ENCODE measurements at regions not wholly inside any gene's neighbourhood (a gene's known extent, or its start where the extent isn't known, plus 50 kb on each side); places are given as distances from the start of the nearest gene placed in this dataset.

- DNase-seq (no peak), ATAC-seq (replicated peaks) (no peak)
- Mint-ChIP-seq H3K4me1 (no peaks in the 10 kb centered on the region), H3K27me3 (peaks cover 6 to 7% of the 10 kb centered on the region in 2 donors), H3K36me3 (no peaks in the 10 kb centered on the region), H3K27ac (no peak overlapping the region), H3K4me3 (no peak overlapping the region), H3K9me3 (peaks cover 0 to 3% of the 10 kb centered on the region in 2 donors)
These were observed 289.9 kb upstream of the SLC30A5 start for GRCh38 chr5:68803881-68804319.

- Mint-ChIP-seq H3K36me3 (no peaks in the 10 kb centered on the region), H3K27ac (no peak overlapping the region), H3K4me1 (no peaks in the 10 kb centered on the region), H3K4me3 (no peak overlapping the region), H3K9me3 (peaks cover 0 to 3% of the 10 kb centered on the region in 2 donors), H3K27me3 (peaks cover 6 to 7% of the 10 kb centered on the region in 2 donors)
- no peak for DNase-seq
- ATAC-seq (replicated peaks) = no peak
These were observed 289.5 kb upstream of the SLC30A5 start for GRCh38 chr5:68804343-68804742.

GRCh38 chr5:68805444-68805843 is 288.4 kb upstream of the SLC30A5 start:
- DNase-seq (no peak), ATAC-seq (replicated peaks) (no peak)
- no peaks in the 10 kb centered on the region for H3K4me1 Mint-ChIP-seq
- no peaks in the 10 kb centered on the region for H3K36me3 Mint-ChIP-seq
- H3K9me3 Mint-ChIP-seq = peaks cover 0 to 3% of the 10 kb centered on the region in 2 donors
- no peak overlapping the region for H3K27ac Mint-ChIP-seq
- H3K4me3 Mint-ChIP-seq = no peak overlapping the region
- H3K27me3 Mint-ChIP-seq = peaks cover 6 to 7% of the 10 kb centered on the region in 2 donors

- no peak for ATAC-seq (replicated peaks)
These were observed 276.2 kb upstream of the SLC30A5 start for GRCh38 chr5:68817632-68818031.

GRCh38 chr5:68818057-68818695 is 275.6 kb upstream of the SLC30A5 start:
- Mint-ChIP-seq H3K9me3 (peaks cover 8 to 10% of the 10 kb centered on the region in 2 donors), H3K27ac (no peak overlapping the region), H3K4me3 (no peak overlapping the region), H3K4me1 (peaks cover 0 to 3% of the 10 kb centered on the region in 2 donors), H3K36me3 (peaks cover 6 to 7% of the 10 kb centered on the region in 2 donors), H3K27me3 (peaks cover 31 to 47% of the 10 kb centered on the region in 2 donors)
- ATAC-seq (replicated peaks) = no peak
- no peak for DNase-seq

More at GRCh38 chr5:68817632-68818031, 276.2 kb upstream of the SLC30A5 start:
- peaks cover 0 to 3% of the 10 kb centered on the region in 2 donors for H3K4me1 Mint-ChIP-seq
- H3K4me3 Mint-ChIP-seq = no peak overlapping the region
- H3K27me3 Mint-ChIP-seq = peaks cover 31 to 42% of the 10 kb centered on the region in 2 donors
- peaks cover 8 to 10% of the 10 kb centered on the region in 2 donors for H3K9me3 Mint-ChIP-seq
- H3K36me3 Mint-ChIP-seq = peaks cover 6 to 7% of the 10 kb centered on the region in 2 donors
- no peak for DNase-seq
- no peak overlapping the region for H3K27ac Mint-ChIP-seq

GRCh38 chr5:68818870-68819269 is 274.9 kb upstream of the SLC30A5 start:
- H3K36me3 Mint-ChIP-seq = peaks cover 2 to 3% of the 10 kb centered on the region in 2 donors
- no peak for DNase-seq
- H3K27me3 Mint-ChIP-seq = peaks cover 31 to 53% of the 10 kb centered on the region in 2 donors
- H3K4me3 Mint-ChIP-seq = no peak overlapping the region
- H3K27ac Mint-ChIP-seq = no peak overlapping the region
- no peak for ATAC-seq (replicated peaks)
- peaks cover 0 to 3% of the 10 kb centered on the region in 2 donors for H3K4me1 Mint-ChIP-seq
- peaks cover 3 to 5% of the 10 kb centered on the region in 2 donors for H3K9me3 Mint-ChIP-seq

GRCh38 chr5:68821056-68821455 is 272.8 kb upstream of the SLC30A5 start:
- ATAC-seq (replicated peaks) (no peak), DNase-seq (no peak)
- no peaks in the 10 kb centered on the region for H3K36me3 Mint-ChIP-seq
- H3K27me3 Mint-ChIP-seq = peaks cover 30 to 53% of the 10 kb centered on the region in 2 donors
- no peaks in the 10 kb centered on the region for H3K9me3 Mint-ChIP-seq
- H3K4me1 Mint-ChIP-seq = peaks cover 0 to 3% of the 10 kb centered on the region in 2 donors
- no peak overlapping the region for H3K27ac Mint-ChIP-seq
- no peak overlapping the region for H3K4me3 Mint-ChIP-seq

- H3K27ac Mint-ChIP-seq = no peak overlapping the region
- no peak for DNase-seq
- H3K27me3 Mint-ChIP-seq = peaks cover 19 to 45% of the 10 kb centered on the region in 2 donors
These were observed 271.0 kb upstream of the SLC30A5 start for GRCh38 chr5:68822796-68823195.

GRCh38 chr5:68823301-68823700 is 270.5 kb upstream of the SLC30A5 start:
- Mint-ChIP-seq H3K4me3 (no peak overlapping the region), H3K27ac (no peak overlapping the region)

More at GRCh38 chr5:68822796-68823195, 271.0 kb upstream of the SLC30A5 start:
- Mint-ChIP-seq H3K36me3 (no peaks in the 10 kb centered on the region), H3K9me3 (no peaks in the 10 kb centered on the region), H3K4me1 (peaks cover 0 to 3% of the 10 kb centered on the region in 2 donors), H3K4me3 (no peak overlapping the region)
- no peak for ATAC-seq (replicated peaks)

GRCh38 chr5:68830377-68830898 is 263.4 kb upstream of the SLC30A5 start:
- Mint-ChIP-seq H3K9me3 (no peaks in the 10 kb centered on the region), H3K36me3 (no peaks in the 10 kb centered on the region), H3K27ac (no peak overlapping the region), H3K4me1 (no peaks in the 10 kb centered on the region), H3K4me3 (no peak overlapping the region), H3K27me3 (peaks cover 0 to 7% of the 10 kb centered on the region in 2 donors)
- DNase-seq (no peak), ATAC-seq (replicated peaks) (no peak)

More at GRCh38 chr5:68823301-68823700, 270.5 kb upstream of the SLC30A5 start:
- ATAC-seq (replicated peaks) = no peak
- Mint-ChIP-seq H3K4me1 (no peaks in the 10 kb centered on the region), H3K9me3 (no peaks in the 10 kb centered on the region), H3K36me3 (no peaks in the 10 kb centered on the region), H3K27me3 (peaks cover 14 to 40% of the 10 kb centered on the region in 2 donors)
- DNase-seq = no peak

GRCh38 chr5:68834491-68834981 is 259.3 kb upstream of the SLC30A5 start:
- H3K36me3 Mint-ChIP-seq = peaks cover 0 to 1% of the 10 kb centered on the region in 2 donors
- peaks cover 0 to 12% of the 10 kb centered on the region in 2 donors for H3K27me3 Mint-ChIP-seq
- ATAC-seq (replicated peaks) (no peak), DNase-seq (no peak)
- H3K27ac Mint-ChIP-seq = no peak overlapping the region
- no peak overlapping the region for H3K4me3 Mint-ChIP-seq
- no peaks in the 10 kb centered on the region for H3K9me3 Mint-ChIP-seq
- H3K4me1 Mint-ChIP-seq = no peaks in the 10 kb centered on the region

GRCh38 chr5:68838157-68838718 is 255.6 kb upstream of the SLC30A5 start:
- Mint-ChIP-seq H3K4me1 (no peaks in the 10 kb centered on the region), H3K9me3 (no peaks in the 10 kb centered on the region), H3K27me3 (peaks cover 0 to 5% of the 10 kb centered on the region in 2 donors), H3K4me3 (no peak overlapping the region), H3K27ac (no peak overlapping the region), H3K36me3 (peaks cover 0 to 1% of the 10 kb centered on the region in 2 donors)
- ATAC-seq (replicated peaks) (no peak), DNase-seq (no peak)

GRCh38 chr5:68839019-68839552 is 254.7 kb upstream of the SLC30A5 start:
- Mint-ChIP-seq H3K4me1 (no peaks in the 10 kb centered on the region), H3K4me3 (no peak overlapping the region), H3K27me3 (peaks cover 0 to 5% of the 10 kb centered on the region in 2 donors), H3K9me3 (no peaks in the 10 kb centered on the region), H3K36me3 (peaks cover 0 to 1% of the 10 kb centered on the region in 2 donors), H3K27ac (no peak overlapping the region)
- no peak for ATAC-seq (replicated peaks)
- no peak for DNase-seq

GRCh38 chr5:68843624-68844364 is 250.0 kb upstream of the SLC30A5 start:
- Mint-ChIP-seq H3K27me3 (peaks cover 11% of the 10 kb centered on the region in 2 donors), H3K27ac (no peak overlapping the region), H3K9me3 (no peaks in the 10 kb centered on the region), H3K4me1 (peaks cover 2 to 5% of the 10 kb centered on the region in 2 donors), H3K4me3 (no peak overlapping the region), H3K36me3 (no peaks in the 10 kb centered on the region)
- ATAC-seq (replicated peaks) (no peak), DNase-seq (no peak)
